Heart right ventricle (tissue), 16 donors: ENCODE measurements at regions not wholly inside any gene's neighbourhood (a gene's known extent, or its start where the extent isn't known, plus 50 kb on each side); places are given as distances from the start of the nearest gene placed in this dataset.

Experiments
- ATAC-seq, 8 donors: fragments of 200-7000 bp; cut with Tn5 transposase; one replicate each; pipeline ENCODE4 v1.9.1; 2020; ENCODE audit warnings: mild to moderate bottlenecking in 8 of 8, moderate library complexity in 8 of 8, moderate number of reproducible peaks in 1 of 8
- DNase-seq, 2 donors: peaks; one replicate each; pipeline ENCODE4 v3.0.0-alpha.2; 2020
- H3K27ac ChIP-seq, 10 donors: fragments of 200-600 bp; sonication (generic) in 2 of 10; one replicate each; pipeline versions ENCODE4 v1.5.0 to v1.8.0; 2020 to 2022; ENCODE audit warnings: mild to moderate bottlenecking in 3 of 10
- H3K27me3 ChIP-seq, 7 donors: fragments of 200-600 bp; one replicate each; pipeline ENCODE4 v1.8.0; 2021 to 2022; ENCODE audit warnings: mild to moderate bottlenecking in 2 of 7
- H3K36me3 ChIP-seq, 9 donors: fragments of 200-600 bp; sonication (generic) in 1 of 9; one replicate each; pipeline versions ENCODE4 v1.5.0 to v1.8.0; 2020 to 2022; ENCODE audit warnings: mild to moderate bottlenecking in 2 of 9
- H3K4me1 ChIP-seq, 9 donors: fragments of 200-600 bp; sonication (generic) in 1 of 9; one replicate each; pipeline versions ENCODE4 v1.5.0 to v1.8.0; 2020 to 2022; ENCODE audit warnings: mild to moderate bottlenecking in 4 of 9
- H3K4me3 ChIP-seq, 10 donors: fragments of 200-600 bp; sonication (generic) in 2 of 10; one replicate each; pipeline versions ENCODE4 v1.5.0 to v1.8.0; 2020 to 2022; ENCODE audit warnings: mild to moderate bottlenecking in 7 of 10, moderate library complexity in 2 of 10
- H3K9me3 ChIP-seq, 11 donors: fragments of 200-600 bp in 10 of 11; sonication (generic) in 2 of 11; one replicate each; pipeline versions ENCODE4 v1.5.0 to v1.8.0; 2013 to 2022; ENCODE audit warnings: mild to moderate bottlenecking in 2 of 11, control low read depth in 1 of 11, moderate library complexity in 1 of 11
- WGBS, 2 donors: extraction: QIAGEN DNeasy Blood & Tissue Kit; methylation state at CpG; one replicate each; pipeline ENCODE4 v1.1.7; 2013; ENCODE audit warnings: inconsistent platforms in 1 of 2; 5-methylcytosine and 5-hydroxymethylcytosine counted together
- intact Hi-C, 10 donors: fragments of 100-400 bp; cut with DNase I; formaldehyde crosslinking; loops; one replicate each; pipeline versions ENCODE4 v1.11.1 to v1.14.2; 2022
- TF ChIP-seq, protein P1 (sequence below), 9 donors: fragments of 200-600 bp; sonication (generic) in 2 of 9; IDR thresholded peaks; one replicate each; pipeline versions ENCODE4 v1.5.0 to v1.8.0; 2021 to 2022; ENCODE audit warnings: antibody characterized with exemption in 9 of 9, mild to moderate bottlenecking in 5 of 9, moderate library complexity in 1 of 9
- donor health status: Arrhythmogenic right ventricular cardiomyopathy.
- donor health status: ischemic (EF 13 %, LVEDD 7.1; RV severe dilation, severe dysfunction).
- donor health status: healthy with polysubstance abuse.
- donor health status: DM: no; HTN: yes; CAD: no.
- donor health status: DM: no; HTN: no; CAD: no.
- donor health status: ischemic (EF 25% LVEDD 6.9; RV normal size, moderate dysfunction).
- donor health status: ischemic (EF 25% LVEDD 5.7; RV mildly dilated, moderate dysfunction).
- donor health status: healthy.
- donor health status: DM: yes; HTN: yes; CAD: no.
- donor health status: Ischemic cardiomyopathy.
- donor health status: ischemic (EF 35%, LVEDD 5.7; RV mildly dilated, moderate dysfunction).
- donor health status: nonischemic (EF 11% LVEDD 7.7; RV severe dilation, severe dysfunction).
- donor health status: DM: yes; HTN: yes; CAD: no.
- donor health status: PGD.
- donor health status: ischemic (EF 29% LVEDD 5.4; RV normal size, mild dysfunction).
- donor health status: nonischemic (EF 23%, LVEDD 6.1; RV moderate dilation, normal function).

DNA sequence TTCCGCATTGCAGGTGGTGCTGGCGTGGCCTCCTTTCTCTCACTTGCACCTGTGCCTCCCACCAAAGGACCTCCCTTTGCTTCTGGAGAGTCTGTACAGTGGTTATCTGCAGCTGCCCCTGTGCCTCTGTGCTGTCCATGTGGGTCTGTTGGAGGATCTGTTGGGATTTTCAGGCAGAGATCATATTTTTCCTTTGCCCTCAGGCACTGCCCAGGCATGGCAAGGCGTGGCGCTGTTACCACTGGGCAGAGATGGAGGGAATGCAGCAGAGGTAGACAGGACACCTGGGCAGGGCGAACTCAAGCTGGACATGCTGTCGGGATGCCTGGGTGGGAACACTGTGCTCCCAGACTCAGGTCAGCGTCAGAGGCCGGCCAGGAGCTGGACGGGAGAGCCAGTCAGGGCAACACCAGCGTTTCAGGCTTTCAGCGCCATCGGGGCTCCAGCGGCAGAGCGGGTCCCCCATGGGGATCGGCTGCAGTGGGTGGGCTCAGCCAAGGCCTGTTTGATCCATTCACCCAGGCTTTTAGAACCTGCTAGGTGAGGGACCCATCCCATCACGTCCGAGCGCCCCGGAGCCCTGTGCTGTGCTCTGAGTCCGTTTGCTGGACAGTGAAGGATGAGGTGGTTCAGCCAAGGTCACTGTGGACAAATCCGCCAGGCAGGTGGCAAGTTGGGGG is 718.9 kb downstream of the BRD1 start:
- ATAC-seq (no peak), DNase-seq (no peak)
- TF ChIP-seq, protein P1, sequence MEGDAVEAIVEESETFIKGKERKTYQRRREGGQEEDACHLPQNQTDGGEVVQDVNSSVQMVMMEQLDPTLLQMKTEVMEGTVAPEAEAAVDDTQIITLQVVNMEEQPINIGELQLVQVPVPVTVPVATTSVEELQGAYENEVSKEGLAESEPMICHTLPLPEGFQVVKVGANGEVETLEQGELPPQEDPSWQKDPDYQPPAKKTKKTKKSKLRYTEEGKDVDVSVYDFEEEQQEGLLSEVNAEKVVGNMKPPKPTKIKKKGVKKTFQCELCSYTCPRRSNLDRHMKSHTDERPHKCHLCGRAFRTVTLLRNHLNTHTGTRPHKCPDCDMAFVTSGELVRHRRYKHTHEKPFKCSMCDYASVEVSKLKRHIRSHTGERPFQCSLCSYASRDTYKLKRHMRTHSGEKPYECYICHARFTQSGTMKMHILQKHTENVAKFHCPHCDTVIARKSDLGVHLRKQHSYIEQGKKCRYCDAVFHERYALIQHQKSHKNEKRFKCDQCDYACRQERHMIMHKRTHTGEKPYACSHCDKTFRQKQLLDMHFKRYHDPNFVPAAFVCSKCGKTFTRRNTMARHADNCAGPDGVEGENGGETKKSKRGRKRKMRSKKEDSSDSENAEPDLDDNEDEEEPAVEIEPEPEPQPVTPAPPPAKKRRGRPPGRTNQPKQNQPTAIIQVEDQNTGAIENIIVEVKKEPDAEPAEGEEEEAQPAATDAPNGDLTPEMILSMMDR (IDR thresholded peaks at IDR 0.05) = no peak
- intact Hi-C loops = no loop called here
- H3K4me1 ChIP-seq = no peaks in the 10 kb centered on the region
- 73 to 74% methylated on average over 21 of the region's 21 CpGs for WGBS, 2 donors
- no peaks in the 10 kb centered on the region for H3K36me3 ChIP-seq
- peaks cover 0 to 51% (median 45%) of the 10 kb centered on the region in 7 donors for H3K27me3 ChIP-seq
- H3K27ac ChIP-seq = no peak overlapping the region
- no peaks in the 10 kb centered on the region for H3K9me3 ChIP-seq
- no peak overlapping the region for H3K4me3 ChIP-seq

DNA sequence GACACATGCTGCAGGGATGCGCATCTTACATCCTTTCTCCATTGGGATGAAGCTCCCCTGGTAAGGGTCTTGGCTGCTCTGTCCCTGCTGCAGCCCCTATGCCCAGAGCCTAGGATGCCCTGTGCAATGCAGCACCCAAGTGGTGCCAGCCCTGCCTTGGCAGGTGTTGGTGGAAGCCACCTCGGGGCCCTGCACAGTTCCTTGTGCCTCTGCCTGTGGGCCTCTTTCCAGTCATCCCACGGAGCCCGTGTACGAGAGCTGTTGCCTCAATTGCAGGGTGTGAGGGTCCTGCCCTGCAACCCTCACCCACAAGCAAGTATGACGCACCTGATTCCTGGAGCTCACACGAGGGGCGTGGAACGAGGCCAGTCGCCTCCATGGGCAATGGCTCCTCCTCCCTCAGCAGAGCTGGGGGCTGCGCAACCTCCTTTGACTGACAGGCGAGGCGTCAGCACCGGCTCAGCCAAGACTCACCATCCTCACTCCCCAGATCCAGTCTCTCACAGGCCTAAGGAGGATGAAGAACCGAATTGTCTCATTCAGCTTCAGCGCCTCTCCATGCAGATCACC is 719.6 kb downstream of the BRD1 start:
- intact Hi-C loops = no loop called here
- no peak overlapping the region for H3K4me3 ChIP-seq
- H3K36me3 ChIP-seq = no peaks in the 10 kb centered on the region
- H3K4me1 ChIP-seq = no peaks in the 10 kb centered on the region
- TF ChIP-seq, protein P1 (IDR thresholded peaks at IDR 0.05) = no peak
- H3K9me3 ChIP-seq = no peaks in the 10 kb centered on the region
- H3K27ac ChIP-seq = no peak overlapping the region
- WGBS, 2 donors = 75 to 81% methylated on average over 16 of the region's 16 CpGs
- DNase-seq (no peak), ATAC-seq (no peak)
- H3K27me3 ChIP-seq = peaks cover 0 to 54% (median 43%) of the 10 kb centered on the region in 7 donors

DNA sequence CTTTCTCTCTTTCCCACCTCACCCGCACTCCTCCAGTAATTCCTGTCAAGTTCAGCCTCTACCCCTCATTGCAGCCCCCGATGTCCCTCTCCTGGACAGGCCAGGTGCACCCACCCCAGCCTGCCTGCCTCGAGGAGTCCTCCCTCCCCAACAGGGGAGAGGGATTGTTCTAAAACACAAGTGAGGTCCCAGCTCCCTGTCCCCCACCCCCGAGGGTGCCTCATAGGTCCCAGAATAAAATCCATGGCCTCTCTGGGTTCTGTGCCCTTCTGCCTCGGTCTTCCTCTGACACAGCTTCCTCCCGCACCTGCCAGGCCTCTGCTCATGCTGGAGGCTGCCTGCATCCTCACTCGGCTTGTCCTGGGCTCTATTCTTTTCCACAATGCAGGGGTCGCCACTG is 720.1 kb downstream of the BRD1 start:
- H3K4me3 ChIP-seq = no peak overlapping the region
- 72 to 73% methylated on average over 8 of the region's 8 CpGs for WGBS, 2 donors
- no peaks in the 10 kb centered on the region for H3K4me1 ChIP-seq
- DNase-seq (no peak), ATAC-seq (no peak)
- TF ChIP-seq, protein P1 (IDR thresholded peaks at IDR 0.05) = no peak
- no peaks in the 10 kb centered on the region for H3K36me3 ChIP-seq
- no peak overlapping the region for H3K27ac ChIP-seq
- H3K27me3 ChIP-seq = peaks cover 0 to 50% (median 43%) of the 10 kb centered on the region in 7 donors
- H3K9me3 ChIP-seq = no peaks in the 10 kb centered on the region
- intact Hi-C loops = no loop called here

DNA sequence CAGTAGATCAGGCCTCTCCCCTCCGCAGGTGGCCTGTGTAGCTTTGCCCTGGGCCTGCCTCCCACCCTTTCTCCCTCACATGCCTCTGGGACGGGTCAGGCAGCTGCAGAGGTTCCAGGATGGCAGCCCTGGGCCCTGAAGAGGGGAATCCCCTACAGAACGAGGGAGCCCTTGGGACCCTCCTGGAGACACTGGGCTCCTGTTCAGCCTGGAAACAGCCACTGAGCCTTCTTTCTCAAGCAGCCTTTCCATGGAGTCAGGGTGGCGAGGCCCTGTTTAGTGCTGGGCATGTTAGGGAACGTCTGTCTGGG is 720.9 kb downstream of the BRD1 start:
- DNase-seq (no peak), ATAC-seq (no peak)
- TF ChIP-seq, protein P1 (IDR thresholded peaks at IDR 0.05) = no peak
- H3K9me3 ChIP-seq = no peaks in the 10 kb centered on the region
- H3K36me3 ChIP-seq = no peaks in the 10 kb centered on the region
- H3K4me3 ChIP-seq = no peak overlapping the region
- peaks cover 0 to 55% (median 43%) of the 10 kb centered on the region in 7 donors for H3K27me3 ChIP-seq
- H3K27ac ChIP-seq = no peak overlapping the region
- intact Hi-C loops = no loop called here
- no peaks in the 10 kb centered on the region for H3K4me1 ChIP-seq
- WGBS, 2 donors = 45 to 51% methylated on average over 5 of the region's 5 CpGs
